ENCODE measurements at regions not wholly inside any gene's neighbourhood (a gene's known extent, or its start where the extent isn't known, plus 50 kb on each side); places are given as distances from the start of the nearest gene placed in this dataset.

DNA sequence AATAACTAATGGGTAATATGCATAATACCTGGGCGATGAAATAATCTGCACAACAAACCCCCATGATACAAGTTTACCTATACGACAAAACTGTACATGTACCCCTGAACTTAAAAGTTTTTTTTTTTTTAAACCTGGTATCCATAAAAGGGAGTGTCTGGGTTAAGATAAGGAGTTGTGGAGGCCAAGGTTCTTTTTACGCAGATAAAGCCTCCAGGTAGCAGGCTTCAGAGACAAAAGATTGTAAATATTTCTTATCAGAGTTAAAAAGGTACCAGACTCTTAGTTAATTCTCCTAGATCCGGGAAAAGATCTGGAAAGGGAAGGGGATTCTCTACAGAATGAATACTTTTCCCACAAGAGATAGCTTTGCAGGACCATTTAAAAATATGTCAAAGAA lies 259.4 kb upstream of the SSTR1 start:
- TF ChIP-seq, protein P1, sequence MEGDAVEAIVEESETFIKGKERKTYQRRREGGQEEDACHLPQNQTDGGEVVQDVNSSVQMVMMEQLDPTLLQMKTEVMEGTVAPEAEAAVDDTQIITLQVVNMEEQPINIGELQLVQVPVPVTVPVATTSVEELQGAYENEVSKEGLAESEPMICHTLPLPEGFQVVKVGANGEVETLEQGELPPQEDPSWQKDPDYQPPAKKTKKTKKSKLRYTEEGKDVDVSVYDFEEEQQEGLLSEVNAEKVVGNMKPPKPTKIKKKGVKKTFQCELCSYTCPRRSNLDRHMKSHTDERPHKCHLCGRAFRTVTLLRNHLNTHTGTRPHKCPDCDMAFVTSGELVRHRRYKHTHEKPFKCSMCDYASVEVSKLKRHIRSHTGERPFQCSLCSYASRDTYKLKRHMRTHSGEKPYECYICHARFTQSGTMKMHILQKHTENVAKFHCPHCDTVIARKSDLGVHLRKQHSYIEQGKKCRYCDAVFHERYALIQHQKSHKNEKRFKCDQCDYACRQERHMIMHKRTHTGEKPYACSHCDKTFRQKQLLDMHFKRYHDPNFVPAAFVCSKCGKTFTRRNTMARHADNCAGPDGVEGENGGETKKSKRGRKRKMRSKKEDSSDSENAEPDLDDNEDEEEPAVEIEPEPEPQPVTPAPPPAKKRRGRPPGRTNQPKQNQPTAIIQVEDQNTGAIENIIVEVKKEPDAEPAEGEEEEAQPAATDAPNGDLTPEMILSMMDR (IDR thresholded peaks at IDR 0.05; ENCODE audit: low read depth, low read length) = no peak
- no peak for DNase-seq (ENCODE audit: low read depth, low spot score)
- no peak overlapping the region for H3K4me3 ChIP-seq (ENCODE audit: low read depth, low read length)
- in situ Hi-C loops (cut with HindIII; ENCODE audit: low sequenced_read_pairs) = no loop called here

DNA sequence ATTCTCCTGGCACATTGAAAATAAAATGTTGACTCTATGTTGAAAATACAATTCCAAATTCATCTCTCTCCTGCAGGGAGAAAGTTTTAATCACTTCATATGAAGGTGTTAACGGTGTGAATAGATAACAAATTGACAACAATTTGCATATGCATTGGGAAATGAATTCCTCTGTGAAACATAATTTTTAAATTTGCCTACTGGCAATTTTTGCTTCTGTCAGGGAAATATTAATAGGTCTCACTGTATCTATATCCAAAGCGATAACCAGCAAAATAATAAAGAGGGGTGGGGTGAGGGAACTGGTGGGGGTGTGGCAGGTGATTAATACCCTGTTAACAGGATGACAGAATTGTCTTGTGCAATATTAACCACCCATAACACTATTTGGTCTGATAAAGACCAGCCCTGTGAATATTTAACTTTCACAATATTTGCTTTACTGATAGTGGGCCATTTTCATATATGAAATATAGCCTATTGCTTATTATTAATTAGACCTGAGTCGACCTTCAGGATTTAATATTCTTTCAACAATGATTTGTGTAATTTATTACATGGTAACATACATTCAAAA lies 239.0 kb upstream of the SSTR1 start:
- in situ Hi-C loops (cut with HindIII; ENCODE audit: low sequenced_read_pairs) = no loop called here
- no peak for DNase-seq (ENCODE audit: low read depth, low spot score)
- TF ChIP-seq, protein P1 (IDR thresholded peaks at IDR 0.05; ENCODE audit: low read depth, low read length) = no peak
- no peak overlapping the region for H3K4me3 ChIP-seq (ENCODE audit: low read depth, low read length)

DNA sequence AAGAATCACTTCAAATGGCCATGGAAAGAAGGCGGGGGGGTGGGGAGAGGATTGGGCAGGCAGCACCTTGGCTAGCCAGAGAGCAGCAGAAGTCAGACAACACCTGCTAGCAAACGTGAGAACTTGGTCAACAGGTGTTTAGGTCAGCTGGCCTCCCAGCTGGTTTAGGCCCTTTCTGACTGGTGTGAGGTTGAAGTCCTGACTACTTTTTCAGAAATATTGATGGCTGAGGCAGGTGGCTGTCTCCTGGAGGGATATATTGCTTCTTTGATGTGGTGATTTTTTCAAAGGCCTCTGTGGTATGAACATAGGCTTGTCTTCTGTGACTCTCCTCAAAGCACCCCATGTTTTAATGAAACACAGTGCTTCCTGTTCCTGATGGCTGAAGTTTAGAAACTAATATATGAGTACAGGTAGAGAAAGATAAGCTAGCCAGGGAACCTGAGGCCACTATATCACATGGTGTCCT lies 238.2 kb upstream of the SSTR1 start:
- in situ Hi-C loops (cut with HindIII; ENCODE audit: low sequenced_read_pairs) = no loop called here
- DNase-seq (ENCODE audit: low read depth, low spot score) = no peak
- H3K4me3 ChIP-seq (ENCODE audit: low read depth, low read length) = no peak overlapping the region
- TF ChIP-seq, protein P1 (IDR thresholded peaks at IDR 0.05; ENCODE audit: low read depth, low read length) = no peak

DNA sequence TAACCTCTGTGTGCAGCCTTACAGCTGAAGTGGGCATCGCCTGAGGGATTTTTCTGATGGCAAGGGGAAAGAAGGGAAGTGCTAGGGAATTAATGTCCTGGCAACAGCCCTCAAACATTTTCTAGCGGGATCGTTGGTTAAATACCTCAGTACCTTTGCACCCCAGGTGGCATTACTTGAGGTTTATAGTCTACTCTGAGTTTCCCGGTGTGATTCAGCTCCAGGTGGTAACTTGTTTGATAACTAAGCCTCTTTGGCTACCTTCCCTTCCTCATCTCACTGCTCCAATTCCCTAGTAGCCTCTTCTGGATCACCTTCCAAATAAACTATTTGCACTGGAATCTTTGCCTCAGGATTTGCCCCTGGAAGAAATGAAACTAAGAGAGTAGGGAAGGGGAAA lies 237.0 kb upstream of the SSTR1 start:
- in situ Hi-C loops (cut with HindIII; ENCODE audit: low sequenced_read_pairs) = no loop called here
- H3K4me3 ChIP-seq (ENCODE audit: low read depth, low read length) = no peak overlapping the region
- TF ChIP-seq, protein P1 (IDR thresholded peaks at IDR 0.05; ENCODE audit: low read depth, low read length) = no peak
- no peak for DNase-seq (ENCODE audit: low read depth, low spot score)

DNA sequence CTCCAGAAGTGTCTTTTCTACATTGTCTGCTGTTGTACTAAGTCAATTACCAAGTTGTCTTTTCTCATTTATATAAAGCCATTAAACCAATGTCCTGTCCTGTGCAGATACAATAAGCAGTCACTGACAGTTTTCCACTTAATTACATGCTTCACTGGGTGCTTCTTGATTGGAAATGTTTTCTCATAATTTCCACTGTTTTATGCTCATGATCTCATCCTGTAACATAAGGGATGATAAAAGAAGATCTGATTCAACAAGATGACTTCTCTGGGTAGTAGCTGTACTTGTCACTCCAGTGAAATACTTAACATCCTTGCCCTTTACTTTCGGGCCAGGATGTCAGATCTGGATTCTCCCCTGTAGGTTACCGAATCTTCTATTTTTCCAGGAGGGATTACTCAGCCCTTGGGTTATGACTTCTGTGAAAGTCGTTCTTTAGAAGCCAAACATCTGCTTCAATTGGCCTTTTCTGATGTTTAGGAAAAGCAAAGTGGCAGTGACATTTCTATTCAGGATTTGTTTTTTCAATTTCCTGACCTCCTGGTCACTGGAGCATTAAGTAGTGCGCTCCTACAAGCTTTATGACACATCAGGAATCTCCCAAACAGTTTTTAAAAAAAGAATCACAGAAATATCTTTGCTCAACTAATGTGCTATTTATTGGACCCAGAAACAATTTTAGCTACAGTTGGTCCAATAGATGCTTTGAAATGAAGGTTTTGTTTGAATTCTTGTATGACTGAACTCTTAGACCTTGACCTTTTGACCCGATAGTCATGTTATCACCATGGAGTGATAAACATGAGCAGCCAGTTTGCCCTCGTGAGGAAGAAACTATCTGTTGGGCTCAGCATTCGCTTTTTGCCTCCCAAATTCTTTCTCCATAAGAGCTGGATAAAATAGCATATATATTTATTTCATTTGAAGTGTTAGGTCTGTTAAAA lies 234.5 kb upstream of the SSTR1 start:
- no peak overlapping the region for H3K4me3 ChIP-seq (ENCODE audit: low read depth, low read length)
- in situ Hi-C loops (cut with HindIII; ENCODE audit: low sequenced_read_pairs) = no loop called here
- DNase-seq (ENCODE audit: low read depth, low spot score) = no peak
- TF ChIP-seq, protein P1 (IDR thresholded peaks at IDR 0.05; ENCODE audit: low read depth, low read length) = no peak

DNA sequence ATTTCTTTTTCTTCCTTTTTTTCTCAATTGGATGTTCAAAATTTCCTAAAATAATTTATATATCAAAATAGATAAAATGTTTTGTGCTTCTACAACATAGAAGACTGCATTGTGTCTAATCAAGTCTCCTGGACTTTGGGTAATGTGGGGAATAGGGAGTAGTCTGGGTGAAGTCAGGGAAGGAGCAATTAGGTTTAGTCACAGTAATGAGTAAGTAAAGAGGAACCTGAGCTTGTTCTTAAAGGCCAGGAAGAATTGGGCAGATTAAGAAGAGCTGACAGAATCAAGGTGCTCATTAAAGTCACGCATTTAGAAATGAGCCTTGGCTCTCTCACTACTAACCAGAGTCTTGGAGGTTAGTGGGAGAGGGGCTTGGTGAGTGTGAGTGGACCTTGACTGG lies 233.3 kb upstream of the SSTR1 start:
- TF ChIP-seq, protein P1 (IDR thresholded peaks at IDR 0.05; ENCODE audit: low read depth, low read length) = no peak
- in situ Hi-C loops (cut with HindIII; ENCODE audit: low sequenced_read_pairs) = no loop called here
- no peak overlapping the region for H3K4me3 ChIP-seq (ENCODE audit: low read depth, low read length)
- no peak for DNase-seq (ENCODE audit: low read depth, low spot score)

All from astrocyte of the spinal cord (primary cell).